T-cell (primary cell): ENCODE measurements at regions not wholly inside any gene's neighbourhood (a gene's known extent, or its start where the extent isn't known, plus 50 kb on each side); places are given as distances from the start of the nearest gene placed in this dataset.
A peak's percentile ranks its signal among the peaks of the same experiment; 100 is the strongest.

ENCODE experiments used
- ATAC-seq, 4 experiments: fragments of 200-7000 bp in 3 of 4; fragments of 150-1000 bp in 1 of 4; cut with Tn5 transposase; replicated peaks in 1 of 4; 1 replicate in 3 of 4; 2 replicates in 1 of 4; pipeline ENCODE4 v1.10.0; 2021; ENCODE audit warnings: moderate library complexity in 3 of 4, mild to moderate bottlenecking in 2 of 4, moderate number of reproducible peaks in 1 of 4
- CTCF ChIA-PET, 2 donors: fragments of 300-600 bp; sonication (Branson Sonifier 250); formaldehyde crosslinking; loops; one replicate each; lab custom pipeline; 2022; ENCODE audit warnings: antibody characterized with exemption in 2 of 2; lab: Charles Lee
- POLR2A ChIA-PET, 2 donors: fragments of 300-600 bp; sonication (Branson Sonifier 250); formaldehyde crosslinking; loops; one replicate each; lab custom pipeline; 2022; ENCODE audit warnings: antibody characterized with exemption in 2 of 2; lab: Charles Lee
- DNase-seq, 35 experiments: peaks; one replicate each; pipeline versions ENCODE4 v3.0.0 to v3.0.0-alpha.2; 2013 to 2023
- H3K27ac ChIP-seq: one replicate; pipeline ENCODE4 v1.5.1; 2013; ENCODE audit warnings: low read length
- H3K27me3 ChIP-seq, 2 experiments: replicated peaks in 1 of 2; 1 replicate in 1 of 2; 2 replicates in 1 of 2; pipeline versions ENCODE4 v1.6.1 to v1.7.0; 2013; ENCODE audit warnings: low read length in 1 of 2, mixed read lengths in 1 of 2; ENCODE audit not compliant: control insufficient read depth in 2 of 2, insufficient read depth in 2 of 2; ENCODE audit errors: extremely low read depth in 1 of 2
- H3K36me3 ChIP-seq, 2 donors: 1 replicate in 1 of 2; 2 replicates in 1 of 2; pipeline versions ENCODE4 v1.6.1 to v1.7.0; 2013; ENCODE audit warnings: low read length in 1 of 2; ENCODE audit not compliant: control insufficient read depth in 2 of 2, insufficient read depth in 1 of 2; ENCODE audit errors: extremely low read depth in 1 of 2
- H3K4me1 ChIP-seq, 2 experiments: 1 replicate in 1 of 2; 2 replicates in 1 of 2; pipeline versions ENCODE4 v1.6.1 to v1.7.0; 2013; ENCODE audit warnings: low read length in 2 of 2, mixed read lengths in 1 of 2; ENCODE audit not compliant: insufficient read depth in 2 of 2, control insufficient read depth in 1 of 2; ENCODE audit errors: extremely low read depth in 1 of 2
- H3K4me3 ChIP-seq, 2 donors: 1 replicate in 1 of 2; 2 replicates in 1 of 2; pipeline versions ENCODE4 v1.5.1 to v1.7.0; 2013; ENCODE audit warnings: mild to moderate bottlenecking in 2 of 2, low read length in 1 of 2, moderate library complexity in 1 of 2; ENCODE audit not compliant: control insufficient read depth in 1 of 2; ENCODE audit errors: extremely low read depth in 1 of 2
- H3K9me3 ChIP-seq: 2 replicates; pipeline ENCODE4 v1.7.0; 2013
- H3K27ac Mint-ChIP-seq, 2 donors: one replicate each; pipeline ENCODE4 v1.8.0; 2020 to 2021; ENCODE audit warnings: mild to moderate bottlenecking in 2 of 2, mixed read lengths in 2 of 2
- H3K27me3 Mint-ChIP-seq, 2 donors: one replicate each; pipeline ENCODE4 v1.8.0; 2021 to 2022; ENCODE audit warnings: mixed read lengths in 2 of 2
- H3K36me3 Mint-ChIP-seq: one replicate; pipeline ENCODE4 v1.8.0; 2021; ENCODE audit warnings: mixed read lengths
- H3K4me1 Mint-ChIP-seq, 3 donors: one replicate each; pipeline ENCODE4 v1.8.0; 2020 to 2022; ENCODE audit warnings: mixed read lengths in 3 of 3, mild to moderate bottlenecking in 1 of 3
- H3K4me3 Mint-ChIP-seq, 3 donors: one replicate each; pipeline ENCODE4 v1.8.0; 2020 to 2022; ENCODE audit warnings: mild to moderate bottlenecking in 3 of 3, mixed read lengths in 3 of 3, moderate library complexity in 3 of 3
- H3K9me3 Mint-ChIP-seq, 3 donors: one replicate each; pipeline ENCODE4 v1.8.0; 2020 to 2022; ENCODE audit warnings: mixed read lengths in 3 of 3
- WGBS: methylation state at CpG from one replicate; pipeline ENCODE4 v1.1.5; 2013; ENCODE audit warnings: missing lambda C conversion rate; ENCODE audit not compliant: insufficient coverage; 5-methylcytosine and 5-hydroxymethylcytosine counted together

DNA sequence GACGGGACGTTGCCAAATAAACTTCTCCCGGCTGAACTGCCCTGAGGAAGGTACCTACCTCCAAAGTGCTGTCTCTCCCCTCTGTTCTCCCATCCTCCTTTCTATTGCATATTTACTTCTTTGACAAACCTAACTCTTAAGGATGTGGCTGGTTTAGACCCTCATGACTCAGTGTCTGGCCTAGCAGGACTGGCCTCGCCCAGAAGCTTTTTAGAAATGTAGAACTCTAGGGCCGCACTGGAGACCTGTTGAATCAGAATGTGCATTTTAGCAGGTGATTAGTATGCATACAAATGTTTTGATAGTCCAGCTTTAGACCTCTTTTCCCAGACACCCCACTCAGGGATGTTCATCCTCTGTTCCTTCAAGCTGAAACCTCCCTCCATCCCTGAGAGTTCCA lies 335.9 kb downstream of the PIK3R1 start:
- H3K4me3 ChIP-seq, result no peak overlapping the region
- H3K9me3 Mint-ChIP-seq, result no peaks in the 10 kb centered on the region
- peak overlapping the region in 1 of 2 donors; percentile 37 for H3K27ac Mint-ChIP-seq
- H3K4me3 Mint-ChIP-seq, result no peak overlapping the region
- ATAC-seq (no peak), DNase-seq (no peak)
- H3K4me1 Mint-ChIP-seq, result no peaks in the 10 kb centered on the region
- no peaks in the 10 kb centered on the region for H3K27me3 Mint-ChIP-seq
- 95% methylated on average over 3 of the region's 5 CpGs for WGBS
- H3K4me1 ChIP-seq, result no peaks in the 10 kb centered on the region
- no peak overlapping the region for H3K27ac ChIP-seq
- H3K9me3 ChIP-seq, result no peaks in the 10 kb centered on the region
- no peaks in the 10 kb centered on the region for H3K27me3 ChIP-seq
- no peaks in the 10 kb centered on the region for H3K36me3 ChIP-seq
- peaks cover 3% of the 10 kb centered on the region for H3K36me3 Mint-ChIP-seq
- CTCF ChIA-PET, result no interaction called here
- POLR2A ChIA-PET, result no interaction called here

DNA sequence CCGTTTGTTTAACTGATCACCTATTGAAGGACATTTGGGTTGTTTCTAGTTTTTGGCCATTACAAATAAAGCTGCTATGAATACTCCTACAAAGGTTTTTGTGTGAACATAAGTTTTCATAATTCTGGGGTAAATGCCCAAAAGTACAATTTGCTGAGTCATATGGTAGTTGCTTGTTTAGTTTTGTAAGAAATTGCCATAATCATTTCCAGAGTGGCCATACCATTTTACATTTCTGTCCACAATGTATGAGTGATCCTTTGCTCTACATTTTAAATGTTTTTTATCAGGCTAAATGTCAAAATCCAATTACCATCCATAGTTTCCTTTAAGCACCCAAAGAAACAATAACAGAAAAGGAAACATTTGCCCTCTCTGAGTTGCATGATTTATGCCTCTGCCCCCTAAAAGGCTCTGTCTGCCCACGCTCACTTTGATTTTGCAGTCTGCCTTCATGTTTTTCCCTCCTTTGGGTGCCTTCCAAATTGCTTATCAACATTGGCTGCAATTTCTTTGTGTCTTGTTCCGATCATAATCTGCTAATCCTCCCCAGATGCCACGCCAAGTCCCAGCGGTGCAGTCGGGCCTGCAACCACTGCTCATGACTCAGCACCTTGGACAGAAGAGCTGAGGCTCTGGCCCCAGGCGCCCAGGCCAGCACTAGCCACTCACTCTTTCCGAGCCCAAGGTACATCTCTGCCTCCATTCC lies 339.2 kb downstream of the PIK3R1 start:
- Histone ChIP-seq H3K4me1 (no peaks in the 10 kb centered on the region), H3K4me3 (no peak overlapping the region), H3K36me3 (no peaks in the 10 kb centered on the region), H3K9me3 (no peaks in the 10 kb centered on the region), H3K27ac (no peak overlapping the region), H3K27me3 (no peaks in the 10 kb centered on the region)
- Mint-ChIP-seq H3K4me3 (no peak overlapping the region), H3K27me3 (no peaks in the 10 kb centered on the region), H3K36me3 (peaks cover 3% of the 10 kb centered on the region), H3K9me3 (no peaks in the 10 kb centered on the region), H3K4me1 (no peaks in the 10 kb centered on the region), H3K27ac (no peak overlapping the region)
- WGBS, result 79% methylated on average over 5 of the region's 8 CpGs
- DNase-seq (no peak), ATAC-seq (no peak)
- ChIA-PET CTCF (no interaction called here), POLR2A (no interaction called here)

- Mint-ChIP-seq H3K4me3 (no peak overlapping the region), H3K27me3 (no peaks in the 10 kb centered on the region), H3K36me3 (peaks cover 3% of the 10 kb centered on the region), H3K9me3 (no peaks in the 10 kb centered on the region), H3K4me1 (no peaks in the 10 kb centered on the region), H3K27ac (no peak overlapping the region)
- no peaks in the 10 kb centered on the region for H3K9me3 ChIP-seq
- DNase-seq, result no peak
- WGBS, result 85% methylated on average over 6 of the region's 6 CpGs
- H3K36me3 ChIP-seq, result no peaks in the 10 kb centered on the region
- no peak for ATAC-seq
- H3K27ac ChIP-seq, result no peak overlapping the region
- CTCF ChIA-PET, result no interaction called here
- no peak overlapping the region for H3K4me3 ChIP-seq
- H3K27me3 ChIP-seq, result no peaks in the 10 kb centered on the region
- POLR2A ChIA-PET, result no interaction called here
- H3K4me1 ChIP-seq, result no peaks in the 10 kb centered on the region
Observed at GRCh38 chr5:68555907-68556681, 340.5 kb downstream of the PIK3R1 start.

DNA sequence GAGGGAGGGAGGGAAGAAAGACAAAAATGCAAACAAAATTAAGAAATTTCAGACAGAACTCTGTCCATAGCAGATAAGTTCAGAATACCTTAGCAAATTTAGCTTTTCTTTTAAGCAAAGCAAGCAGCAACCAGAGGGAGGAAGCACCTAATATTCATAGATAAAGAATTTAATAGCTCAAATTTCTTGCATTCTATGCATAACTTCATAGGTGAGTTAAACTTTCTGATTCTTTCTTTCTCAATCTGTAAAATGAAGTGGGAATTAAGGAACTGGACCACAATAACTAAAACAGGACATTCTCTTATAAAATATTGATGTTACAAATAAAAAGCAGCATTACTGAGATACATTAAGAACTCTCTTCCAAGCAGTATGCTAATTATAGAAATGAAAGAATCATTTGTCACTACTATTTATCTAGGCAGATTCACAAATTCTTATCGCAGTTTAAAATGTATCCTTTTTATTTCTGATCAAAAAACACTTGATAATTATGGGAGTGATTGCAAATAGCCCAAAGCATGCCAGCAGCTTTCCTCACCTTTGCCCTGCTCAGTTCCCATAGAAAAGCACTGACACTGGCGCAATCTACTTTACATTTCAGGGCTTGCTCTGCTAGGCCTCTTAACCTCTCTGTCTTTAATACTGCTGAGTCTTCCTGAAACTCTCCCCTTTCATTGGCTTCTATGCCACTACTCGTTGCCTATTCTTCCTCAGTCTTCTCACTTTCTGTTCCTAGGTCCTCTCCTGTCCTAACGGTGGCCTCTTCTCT lies 341.8 kb downstream of the PIK3R1 start:
- Mint-ChIP-seq H3K27ac (no peak overlapping the region), H3K9me3 (no peaks in the 10 kb centered on the region), H3K36me3 (no peaks in the 10 kb centered on the region), H3K4me1 (no peaks in the 10 kb centered on the region), H3K27me3 (no peaks in the 10 kb centered on the region), H3K4me3 (no peak overlapping the region)
- H3K27me3 ChIP-seq, result no peaks in the 10 kb centered on the region
- H3K4me1 ChIP-seq, result no peaks in the 10 kb centered on the region
- H3K4me3 ChIP-seq, result no peak overlapping the region
- DNase-seq (no peak), ATAC-seq (no peak)
- no peak overlapping the region for H3K27ac ChIP-seq
- POLR2A ChIA-PET, result no interaction called here
- WGBS, result 87% methylated on average over 3 of the region's 4 CpGs
- no peaks in the 10 kb centered on the region for H3K9me3 ChIP-seq
- CTCF ChIA-PET, result no interaction called here
- H3K36me3 ChIP-seq, result no peaks in the 10 kb centered on the region

DNA sequence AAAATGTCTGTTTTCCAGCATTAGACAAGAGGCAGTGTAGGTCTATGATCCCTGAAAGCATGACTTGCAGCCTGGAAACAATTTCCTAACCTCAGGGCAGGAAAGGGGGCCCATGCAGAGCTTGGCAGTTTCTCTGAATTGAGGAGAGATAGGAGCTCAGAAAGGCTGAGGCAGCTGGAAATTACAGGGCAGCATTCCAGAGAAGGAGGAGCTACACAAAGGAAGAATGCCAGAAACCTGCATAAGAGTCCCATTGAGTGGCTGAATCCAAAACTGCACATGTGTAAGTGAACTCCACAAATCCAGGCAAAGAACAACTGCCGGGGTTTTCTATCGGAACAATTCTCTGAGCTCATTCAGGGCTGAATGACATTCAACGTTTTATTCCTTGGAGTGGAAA lies 346.8 kb downstream of the PIK3R1 start:
- ATAC-seq, result no peak
- Histone ChIP-seq H3K4me1 (no peaks in the 10 kb centered on the region), H3K36me3 (no peaks in the 10 kb centered on the region), H3K27me3 (no peaks in the 10 kb centered on the region), H3K4me3 (no peak overlapping the region), H3K9me3 (no peaks in the 10 kb centered on the region), H3K27ac (no peak overlapping the region)
- H3K27ac Mint-ChIP-seq, result no peak overlapping the region
- no peaks in the 10 kb centered on the region for H3K36me3 Mint-ChIP-seq
- peaks cover 7 to 17% (median 11%) of the 10 kb centered on the region in 3 donors for H3K9me3 Mint-ChIP-seq
- peaks cover 0 to 3% of the 10 kb centered on the region in 2 donors for H3K27me3 Mint-ChIP-seq
- POLR2A ChIA-PET, result no interaction called here
- DNase-seq, result no peak
- CTCF ChIA-PET, result no interaction called here
- H3K4me3 Mint-ChIP-seq, result no peak overlapping the region
- no peaks in the 10 kb centered on the region for H3K4me1 Mint-ChIP-seq
- WGBS, result no CpG with 5 or more reads among the region's 3 CpGs

- ChIA-PET POLR2A (no interaction called here), CTCF (no interaction called here)
- 93% methylated on average over 5 of the region's 5 CpGs for WGBS
Observed at GRCh38 chr5:68565427-68565826, 349.9 kb downstream of the PIK3R1 start.

More at GRCh38 chr5:68565427-68565826, 349.9 kb downstream of the PIK3R1 start:
- Histone ChIP-seq H3K4me3 (no peak overlapping the region), H3K27me3 (no peaks in the 10 kb centered on the region), H3K27ac (no peak overlapping the region), H3K4me1 (no peaks in the 10 kb centered on the region), H3K9me3 (no peaks in the 10 kb centered on the region), H3K36me3 (no peaks in the 10 kb centered on the region)
- peaks cover 0 to 3% of the 10 kb centered on the region in 2 donors for H3K27me3 Mint-ChIP-seq
- H3K9me3 Mint-ChIP-seq, result peaks cover 7 to 21% (median 11%) of the 10 kb centered on the region in 3 donors
- H3K27ac Mint-ChIP-seq, result no peak overlapping the region
- H3K4me3 Mint-ChIP-seq, result no peak overlapping the region
- ATAC-seq (no peak), DNase-seq (no peak)
- H3K4me1 Mint-ChIP-seq, result no peaks in the 10 kb centered on the region
- no peaks in the 10 kb centered on the region for H3K36me3 Mint-ChIP-seq
